ENCODE measurements at regions not wholly inside any gene's neighbourhood (a gene's known extent, or its start where the extent isn't known, plus 50 kb on each side); places are given as distances from the start of the nearest gene placed in this dataset.
"Not testable (repeated sequence)": the region's sequence is repeated elsewhere in the genome, so short reads cannot be mapped to it uniquely, and the experiment has no call there.

DNA sequence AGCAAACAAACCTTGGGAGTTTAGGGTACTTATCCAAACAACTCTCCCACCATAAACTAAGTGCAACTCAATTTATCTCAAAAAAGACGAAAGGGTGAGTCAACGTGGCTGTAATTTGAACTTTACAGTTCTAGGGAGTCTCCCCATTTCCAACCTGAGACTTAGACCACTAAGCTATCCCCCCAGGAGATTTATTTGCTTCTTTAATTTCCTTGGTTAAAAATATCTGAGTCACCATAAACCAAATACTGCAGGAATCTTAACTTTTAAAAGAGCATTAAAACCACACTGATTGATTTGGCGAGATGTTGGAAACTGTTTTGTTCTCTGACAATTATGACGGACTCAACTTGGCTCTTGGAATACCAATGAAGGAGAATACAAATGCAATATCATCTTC lies 299.3 kb upstream of the SOX9 start:
- DNase-seq (ENCODE audit: low spot score), result no peak

DNA sequence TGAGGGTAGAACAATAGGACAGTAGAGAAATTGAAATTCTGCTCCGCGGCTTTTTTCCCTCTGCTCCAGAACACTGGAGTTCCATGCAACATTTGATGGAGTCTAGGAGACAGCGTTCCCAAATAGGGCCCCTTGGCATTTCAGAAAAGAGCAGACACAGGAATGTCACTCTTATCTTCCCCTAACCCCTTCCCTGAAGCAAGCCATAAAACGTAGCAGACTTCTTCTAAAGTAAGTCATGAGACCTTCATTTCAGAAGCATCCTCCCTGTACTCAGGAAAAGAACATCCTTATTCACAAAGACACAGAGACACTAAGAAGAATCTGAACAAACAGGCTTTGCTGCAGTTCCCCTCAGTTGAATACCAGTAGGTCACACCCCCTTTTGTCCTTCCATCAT lies 296.1 kb upstream of the SOX9 start:
- DNase-seq (ENCODE audit: low spot score), result no peak

DNA sequence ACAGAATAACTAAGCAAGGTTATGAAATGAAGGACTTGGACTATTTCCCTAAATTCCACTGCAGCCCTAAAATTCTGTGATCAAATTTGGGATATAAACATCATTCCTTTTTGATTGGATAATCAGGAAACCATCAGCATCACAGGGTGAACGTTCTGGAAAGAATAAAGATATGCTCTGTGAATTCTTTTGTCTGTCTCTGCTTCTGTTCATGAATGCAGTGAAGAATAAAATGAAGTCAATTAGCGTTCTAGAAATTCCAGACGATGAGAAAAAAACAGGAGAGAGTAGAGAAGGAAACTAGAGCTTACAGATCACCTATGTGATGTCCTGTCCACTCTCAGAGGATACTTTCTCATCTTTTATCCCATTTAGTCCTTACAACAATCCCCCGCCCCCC lies 295.1 kb upstream of the SOX9 start:
- no peak for DNase-seq (ENCODE audit: low spot score)

DNA sequence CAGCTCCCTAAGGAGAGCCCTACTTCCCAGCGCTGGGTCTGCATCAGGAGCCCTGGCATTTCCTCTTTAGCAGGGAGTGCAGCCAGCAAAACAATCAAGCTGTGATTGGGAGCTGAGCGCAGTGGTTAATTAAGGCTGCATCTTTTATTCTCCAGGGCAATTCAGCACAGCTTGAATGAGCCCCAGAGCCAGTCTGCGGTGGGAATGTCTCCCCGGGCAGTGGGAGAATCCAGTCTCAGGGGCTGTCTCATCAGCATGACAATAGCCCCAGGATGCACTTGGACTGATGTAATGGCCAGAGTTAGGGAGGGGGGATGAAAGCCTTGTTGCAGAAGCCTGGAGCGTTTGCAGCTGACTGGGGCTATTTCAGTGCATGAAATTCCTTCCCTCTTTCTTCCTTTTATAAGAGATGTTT lies 292.6 kb upstream of the SOX9 start:
- no peak for DNase-seq (ENCODE audit: low spot score)

DNA sequence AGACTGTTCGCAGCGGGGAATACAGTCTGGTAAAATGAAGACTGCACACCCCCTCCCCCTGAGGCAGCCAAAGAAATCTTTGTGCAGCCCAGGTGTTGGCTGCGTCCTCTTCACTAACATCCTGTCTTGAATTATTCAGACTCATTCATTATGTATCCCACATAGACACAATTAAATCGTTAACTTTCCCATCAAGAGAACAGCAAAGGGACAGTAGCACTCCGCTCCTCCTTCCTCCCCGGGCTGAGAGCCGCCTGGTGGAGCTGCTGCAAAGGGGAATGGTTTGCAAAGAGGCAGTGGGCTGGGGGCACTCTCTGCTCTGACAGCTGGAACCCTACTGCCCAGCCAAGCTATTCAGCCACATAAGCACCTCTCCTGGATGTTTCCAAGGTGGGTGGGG lies 290.0 kb upstream of the SOX9 start:
- no peak for DNase-seq (ENCODE audit: low spot score)

DNA sequence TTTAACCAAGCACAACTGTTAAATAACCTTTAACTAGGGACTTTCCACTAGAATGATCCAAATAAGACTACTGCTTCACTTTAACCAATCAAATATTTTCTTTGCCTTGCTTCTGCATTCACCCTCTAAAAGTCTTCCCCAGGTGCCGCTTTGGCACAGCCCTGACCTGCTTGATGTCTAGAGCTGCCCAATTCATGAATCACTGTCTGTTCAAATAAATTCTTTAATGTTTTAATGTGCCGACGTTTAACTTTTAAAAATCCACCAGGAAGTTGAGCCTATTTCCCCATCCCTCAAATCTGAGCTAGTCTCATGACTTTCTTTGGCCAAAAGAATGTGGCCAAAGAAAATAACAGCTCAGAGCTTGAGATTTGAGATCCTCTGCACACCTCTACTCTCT lies 277.8 kb upstream of the SOX9 start:
- no peak for DNase-seq (ENCODE audit: low spot score)

DNA sequence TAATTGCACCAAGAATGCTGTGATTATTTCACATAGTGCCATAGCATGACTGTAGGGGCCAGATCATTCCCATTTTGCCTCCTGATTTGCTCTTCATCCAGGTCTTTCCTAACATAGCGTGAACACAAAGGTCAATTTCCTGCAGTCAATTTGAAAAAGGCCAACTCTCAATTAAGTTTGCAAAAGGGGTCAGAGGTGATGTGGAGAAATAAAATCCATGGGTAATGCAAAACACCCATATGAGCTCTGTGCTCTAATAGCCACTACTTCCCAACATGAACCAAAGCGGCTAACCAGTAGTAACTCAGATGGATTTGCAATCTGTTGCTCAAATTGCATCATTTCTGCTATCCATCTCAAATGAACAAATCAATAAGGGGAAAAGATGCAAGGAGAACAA lies 275.5 kb upstream of the SOX9 start:
- DNase-seq (ENCODE audit: low spot score), result no peak

DNA sequence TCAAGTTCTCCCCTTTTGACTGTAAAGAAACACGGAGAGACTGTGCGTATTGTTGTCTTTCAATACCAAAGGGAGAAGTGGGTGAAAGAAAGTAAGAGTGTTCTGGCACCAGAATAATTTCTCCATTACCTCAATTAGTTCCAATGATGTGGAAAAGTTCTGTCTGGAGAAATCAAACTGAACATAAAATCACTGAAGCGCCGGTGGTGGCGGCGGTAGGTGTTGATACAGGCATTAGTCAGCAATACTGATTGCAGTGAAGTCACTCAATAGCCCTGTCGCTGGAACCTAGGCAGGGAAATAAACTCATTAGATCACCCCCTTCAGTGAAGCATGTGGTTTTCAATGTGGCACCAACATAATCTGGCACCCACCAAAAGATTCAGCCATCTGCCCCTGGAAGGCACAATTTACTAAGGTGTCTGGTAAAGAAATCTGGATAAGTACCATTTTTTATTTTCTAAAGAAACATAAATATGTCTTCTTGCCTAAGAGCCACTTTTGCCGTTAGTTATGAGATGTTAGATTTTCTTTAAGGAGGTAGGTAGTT lies 274.2 kb upstream of the SOX9 start:
- no peak for DNase-seq (ENCODE audit: low spot score)

DNA sequence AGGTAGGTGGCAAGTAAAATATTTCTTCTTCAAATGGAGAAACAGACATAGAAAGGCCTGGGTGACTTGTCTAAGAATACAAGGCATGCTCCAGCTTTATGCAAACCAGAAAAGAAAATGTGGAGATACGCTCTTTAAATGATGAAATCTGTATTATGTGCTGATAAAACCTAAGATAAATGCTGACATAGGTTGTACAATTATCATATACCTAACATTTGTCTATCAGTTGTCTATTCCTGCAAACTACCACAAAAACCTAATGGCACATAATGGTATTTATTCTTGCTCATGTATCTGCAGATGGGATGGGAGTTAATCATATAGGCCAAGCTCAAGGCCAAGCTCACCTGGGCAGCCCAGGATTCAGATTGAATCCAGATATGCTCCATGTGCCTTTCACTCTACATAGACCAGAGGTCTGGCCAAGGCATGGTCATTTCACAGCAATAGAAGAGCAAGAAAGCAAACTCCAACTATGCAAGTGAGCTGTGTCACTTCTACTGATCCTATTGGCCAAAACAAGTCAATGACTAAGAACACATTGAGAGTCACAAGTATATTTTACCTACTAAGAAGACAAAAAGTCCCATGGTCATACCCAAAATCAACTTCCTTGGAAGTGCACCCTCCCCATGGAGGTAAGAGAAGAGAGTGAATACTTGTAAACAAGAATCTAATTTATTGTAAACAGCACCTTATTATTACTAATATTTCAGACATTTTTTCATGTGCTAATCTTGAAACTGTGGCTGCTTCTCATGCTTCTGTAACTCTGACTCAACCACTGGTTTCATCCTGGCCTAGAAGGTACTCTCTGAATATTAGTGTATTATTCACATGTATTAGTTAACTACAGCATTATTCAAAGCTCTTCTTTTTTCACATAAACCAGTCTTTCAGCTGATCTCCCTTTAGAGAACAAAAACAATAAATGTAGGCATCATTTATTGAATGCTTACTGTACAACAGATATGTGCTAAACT lies 270.7 kb upstream of the SOX9 start:
- DNase-seq (ENCODE audit: low spot score), result no peak

DNA sequence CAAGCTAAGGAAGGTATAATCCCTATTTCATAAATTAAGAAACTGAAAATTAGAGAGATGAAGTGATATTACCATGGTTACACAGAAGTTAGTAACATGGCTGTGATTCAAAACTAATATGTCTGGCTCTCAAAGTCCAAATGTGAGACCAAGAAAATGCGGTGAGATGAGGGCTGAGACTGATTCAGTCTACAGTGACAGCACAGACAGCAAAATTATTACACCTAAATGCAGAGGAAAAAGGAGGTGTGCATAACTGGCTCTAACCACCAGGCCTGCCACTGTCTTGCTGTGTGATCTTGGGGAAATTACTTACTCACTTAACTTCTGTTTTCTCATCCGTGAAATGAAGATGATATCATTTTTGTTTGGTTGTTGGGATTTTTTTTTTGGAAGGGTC lies 270.0 kb upstream of the SOX9 start:
- no peak for DNase-seq (ENCODE audit: low spot score)

DNA sequence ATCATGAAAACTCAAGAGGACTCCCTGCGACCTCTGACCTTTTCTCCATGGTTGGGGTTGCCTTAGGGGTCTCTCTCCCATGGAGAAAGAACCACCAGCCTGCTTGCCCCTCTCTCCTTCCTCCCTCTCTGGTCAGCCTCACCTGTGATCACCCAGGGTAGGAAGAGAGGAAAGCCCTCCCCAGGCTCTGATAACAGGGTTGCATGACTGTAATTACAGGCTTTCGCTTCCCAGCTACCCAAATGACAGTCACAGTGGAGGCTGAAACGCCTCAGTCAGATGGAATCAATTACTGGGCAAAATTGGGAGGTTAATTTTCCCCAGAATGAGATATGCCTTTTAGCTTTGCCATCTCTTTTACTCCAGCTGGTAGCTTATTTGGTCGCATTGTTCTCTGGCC lies 265.8 kb upstream of the SOX9 start:
- no peak for DNase-seq (ENCODE audit: low spot score)

DNA sequence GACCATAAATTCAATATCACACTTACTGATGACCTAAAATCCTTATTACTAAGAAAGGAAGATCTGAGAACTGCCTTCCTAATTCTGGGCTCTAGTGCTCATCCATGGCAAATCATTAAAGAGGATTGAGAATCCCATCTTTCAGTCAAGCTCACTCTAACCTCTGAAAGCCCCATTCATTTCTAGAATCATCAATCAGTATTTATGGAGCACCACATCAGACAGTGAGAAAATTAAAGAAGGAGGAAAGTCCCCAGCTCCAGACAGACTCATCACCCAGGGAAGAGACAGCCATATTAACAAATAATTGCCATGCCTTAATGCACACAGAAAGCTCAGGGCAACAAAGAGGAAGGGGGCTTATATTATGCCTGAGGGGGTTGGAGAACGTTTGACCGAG lies 256.1 kb upstream of the SOX9 start:
- DNase-seq (ENCODE audit: low spot score), result no peak

DNA sequence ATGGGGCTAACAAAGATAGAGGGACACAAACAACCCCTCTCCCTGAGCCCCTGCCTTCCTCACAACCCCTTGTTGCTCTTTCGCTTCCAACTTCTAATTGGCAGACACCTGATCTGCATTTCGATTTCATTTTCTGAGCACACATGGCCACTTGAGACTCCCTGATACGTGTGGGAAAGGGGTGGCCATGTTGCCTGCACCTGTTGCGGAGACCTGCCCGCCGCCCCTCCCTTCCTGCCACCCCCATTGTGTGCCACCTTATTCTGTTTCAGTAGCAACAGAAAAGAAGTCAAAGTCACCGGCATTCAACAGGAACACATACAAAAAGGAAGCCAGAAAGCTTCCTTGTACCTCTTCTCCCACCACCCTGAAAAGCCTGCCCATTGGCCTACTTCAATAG lies 254.7 kb upstream of the SOX9 start:
- no peak for DNase-seq (ENCODE audit: low spot score)

DNA sequence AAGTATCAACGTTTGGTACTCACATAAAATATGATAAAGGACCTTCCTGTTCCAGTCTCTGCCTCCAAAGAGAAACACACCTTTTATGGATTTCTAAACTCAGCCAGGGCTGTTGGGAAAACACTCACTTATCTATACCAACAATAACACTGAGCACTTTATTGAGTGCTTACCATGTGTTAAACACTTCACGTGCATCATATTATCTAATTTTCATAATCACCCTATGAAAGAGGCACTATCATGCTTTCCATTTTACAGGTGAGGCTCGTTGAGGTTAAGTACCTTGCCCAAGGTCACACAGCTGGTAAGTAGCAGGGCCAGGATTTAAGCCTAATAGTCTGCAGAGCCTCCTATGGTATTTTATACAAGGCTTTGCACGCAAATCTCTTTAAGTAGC lies 251.5 kb upstream of the SOX9 start:
- DNase-seq (ENCODE audit: low spot score), result no peak

DNA sequence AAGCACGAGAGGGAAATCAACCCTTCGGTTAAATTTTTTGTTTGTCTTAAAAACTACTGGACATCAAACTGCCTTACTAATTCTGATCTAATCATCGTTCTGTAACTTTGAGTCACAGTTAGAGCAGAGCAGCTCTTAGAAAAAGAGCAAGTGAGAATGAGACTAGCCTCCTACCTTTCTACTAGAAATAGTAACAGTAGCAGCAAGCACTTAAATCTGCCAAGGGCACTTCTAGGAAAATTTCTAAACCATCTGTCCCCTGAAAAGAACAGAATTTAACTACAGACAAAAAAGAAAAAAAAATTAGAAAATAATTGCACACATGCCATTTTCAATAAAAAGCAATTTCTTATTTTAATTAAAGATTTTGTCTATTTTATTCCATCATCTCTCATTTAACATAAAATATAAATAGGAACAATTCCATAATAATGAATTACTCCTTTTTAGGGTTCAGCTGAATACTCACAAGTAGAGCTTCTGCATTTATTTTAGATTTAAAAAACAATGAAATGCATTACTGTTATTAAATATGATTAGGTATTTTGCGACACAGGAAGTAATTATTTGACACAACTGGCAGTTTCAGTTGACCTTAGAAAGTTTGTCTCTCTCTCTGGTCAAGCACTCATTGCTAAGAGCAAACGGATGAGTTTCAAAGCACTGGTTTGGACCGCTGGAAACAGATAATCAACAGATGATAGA lies 250.8 kb upstream of the SOX9 start:
- no peak for DNase-seq (ENCODE audit: low spot score)

DNA sequence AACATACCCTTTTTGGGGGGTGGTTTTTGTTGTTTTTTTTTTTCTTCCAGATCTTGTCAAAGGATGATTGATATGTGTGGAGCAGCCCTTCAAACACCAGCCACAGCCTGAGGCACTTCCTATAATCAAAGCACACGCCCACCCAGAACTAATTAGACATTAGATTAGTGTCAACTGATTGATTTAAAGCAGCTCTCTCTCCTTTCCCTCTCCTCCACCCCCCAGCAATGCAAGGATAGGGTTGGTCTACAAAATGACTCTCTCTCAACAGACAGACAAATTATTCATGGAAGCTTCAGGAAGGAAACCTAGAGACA lies 250.3 kb upstream of the SOX9 start:
- no peak for DNase-seq (ENCODE audit: low spot score)

DNA sequence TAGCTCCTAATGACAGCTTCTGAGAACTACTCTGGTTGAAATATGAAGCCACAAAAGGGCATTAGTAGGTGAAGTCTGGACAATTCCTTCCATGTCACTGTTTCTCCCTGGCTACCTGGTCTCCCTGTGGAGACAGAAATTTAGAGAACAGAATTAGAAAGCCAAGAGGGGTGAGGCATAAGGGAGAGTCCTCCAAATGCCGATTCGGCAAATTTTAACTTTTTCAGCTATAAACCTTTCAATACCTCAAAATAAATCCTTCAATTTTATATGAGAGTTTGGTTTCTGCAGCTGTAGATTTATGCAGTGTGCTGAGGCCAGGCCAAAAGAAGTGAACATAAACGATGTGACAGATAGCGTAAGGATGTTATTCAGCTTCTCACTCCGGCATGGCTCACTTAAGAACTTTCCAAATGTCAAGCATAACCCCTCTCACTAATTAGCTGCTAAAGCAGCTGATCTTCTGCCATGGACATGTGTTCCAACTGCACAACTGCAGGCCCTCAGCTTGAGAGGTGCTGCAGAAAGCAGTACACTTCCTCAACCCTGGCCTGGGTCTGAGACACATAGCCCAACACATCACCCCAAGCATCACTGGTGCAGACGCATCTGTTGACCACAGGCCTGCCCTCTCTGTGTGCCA lies 247.9 kb upstream of the SOX9 start:
- no peak for DNase-seq (ENCODE audit: low spot score)

DNA sequence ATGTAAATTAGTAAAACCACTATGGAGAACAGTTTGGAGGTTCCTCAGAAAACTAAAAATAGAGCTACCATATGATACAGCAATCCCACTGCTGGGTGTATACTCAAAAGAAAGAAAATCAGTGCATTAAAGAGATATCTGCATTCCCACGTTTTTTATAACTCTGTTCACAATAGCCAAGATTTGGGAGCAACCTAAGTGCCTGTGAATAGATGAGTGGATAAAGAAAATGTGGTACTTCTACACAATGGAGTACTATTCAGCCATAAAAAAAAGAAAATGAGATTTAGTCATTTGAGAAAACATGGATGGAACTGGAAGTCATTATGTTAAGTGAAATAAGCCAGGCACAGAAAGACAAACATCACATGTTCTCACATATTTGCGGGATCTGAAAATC lies 246.0 kb upstream of the SOX9 start:
- DNase-seq (ENCODE audit: low spot score), result not testable (repeated sequence)

DNA sequence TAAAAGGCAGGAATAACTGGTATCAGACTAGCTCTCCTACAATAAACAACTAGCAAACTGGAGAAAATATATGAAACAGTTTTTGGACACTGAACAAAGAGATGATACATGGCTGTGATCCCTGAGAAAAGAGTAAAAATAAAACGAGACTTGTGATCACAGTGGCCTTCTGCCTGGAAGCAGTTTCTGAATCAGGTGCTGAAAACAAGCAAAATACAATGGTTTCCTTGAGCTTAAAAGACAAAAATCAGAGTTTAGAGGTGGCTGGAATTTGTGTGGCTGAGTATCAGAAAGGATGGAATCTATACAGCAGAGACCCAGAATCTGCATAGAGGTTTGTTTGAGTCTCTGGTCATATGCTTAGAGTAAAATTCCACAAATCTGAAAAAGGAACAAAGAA lies 242.5 kb upstream of the SOX9 start:
- DNase-seq (ENCODE audit: low spot score), result no peak

DNA sequence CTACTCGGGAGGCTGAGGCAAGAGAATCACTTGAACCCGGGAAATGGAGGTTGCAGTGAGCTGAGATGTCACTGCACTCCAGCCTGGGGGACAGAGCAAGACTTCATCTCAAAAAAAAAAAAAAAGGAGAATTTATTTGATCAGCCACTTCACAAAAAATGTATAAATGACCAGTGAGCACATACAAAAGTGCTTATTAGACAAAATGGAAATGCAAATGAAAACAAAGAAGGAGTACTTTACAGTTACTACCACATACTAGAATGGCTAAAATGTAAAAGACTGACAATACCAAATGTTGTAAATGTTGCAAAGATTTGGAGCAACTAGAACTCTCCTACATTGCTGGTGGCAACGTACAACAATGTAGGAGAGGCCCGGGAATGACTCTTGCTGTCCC lies 241.8 kb upstream of the SOX9 start:
- DNase-seq (ENCODE audit: low spot score), result no peak

DNA sequence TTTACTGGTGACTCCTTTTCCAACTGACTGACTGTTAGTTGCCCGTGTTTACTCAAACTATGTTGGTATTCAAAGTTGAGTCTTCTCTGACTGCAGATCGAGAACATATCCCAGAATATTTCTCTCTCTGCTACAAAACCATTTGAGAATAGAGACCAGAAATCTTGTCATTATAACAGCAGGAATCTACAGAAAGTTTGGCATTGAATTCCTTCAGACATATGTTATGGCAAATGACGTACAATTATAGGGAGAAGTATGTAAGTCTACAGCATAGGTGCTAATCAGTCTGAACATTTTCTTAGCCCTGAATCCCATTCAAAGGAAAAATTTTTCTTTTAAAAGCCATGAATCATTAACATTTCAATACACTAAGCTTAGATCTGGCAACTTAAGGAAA lies 239.8 kb upstream of the SOX9 start:
- no peak for DNase-seq (ENCODE audit: low spot score)

DNA sequence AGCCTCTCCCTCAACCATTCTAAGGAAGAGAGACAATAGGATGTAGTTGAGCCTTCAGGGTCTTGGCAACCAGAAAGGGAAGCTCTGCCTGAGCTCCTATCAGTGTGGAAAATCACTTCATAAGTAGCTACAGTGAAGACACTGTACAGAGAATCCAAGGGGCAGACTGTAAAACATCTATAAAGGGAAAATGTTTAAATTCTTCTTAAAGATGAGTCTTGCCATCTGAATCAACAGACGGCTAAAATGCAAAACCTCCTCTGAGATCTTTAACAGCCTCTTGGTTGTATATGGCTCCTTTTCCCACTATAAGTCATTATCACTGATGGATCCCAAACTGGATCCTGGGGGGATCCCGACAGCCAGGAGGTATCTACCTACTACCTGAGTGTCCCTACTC lies 239.2 kb upstream of the SOX9 start:
- DNase-seq (ENCODE audit: low spot score), result no peak

DNA sequence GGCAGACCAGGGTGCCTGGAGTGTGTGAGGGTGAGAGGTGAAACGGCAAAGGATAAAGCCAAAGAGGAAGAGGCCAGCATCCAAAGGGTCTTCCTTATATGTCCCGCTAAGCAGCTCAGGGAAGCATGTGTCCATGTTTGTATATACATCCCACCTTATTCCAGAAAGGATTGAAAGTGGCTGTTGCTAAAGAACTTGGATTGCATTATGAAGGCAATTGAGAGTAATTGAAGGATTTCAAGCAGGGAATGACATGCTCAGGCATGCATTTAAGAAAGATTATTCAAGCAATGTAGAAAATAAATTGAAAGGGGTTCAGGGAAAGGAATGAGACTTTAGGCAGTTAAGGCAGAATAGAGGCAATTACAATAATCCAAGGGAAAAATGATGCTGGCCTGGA lies 237.6 kb upstream of the SOX9 start:
- DNase-seq (ENCODE audit: low spot score), result no peak
